ENCODE measurements at regions not wholly inside any gene's neighbourhood (a gene's known extent, or its start where the extent isn't known, plus 50 kb on each side); places are given as distances from the start of the nearest gene placed in this dataset.

DNA sequence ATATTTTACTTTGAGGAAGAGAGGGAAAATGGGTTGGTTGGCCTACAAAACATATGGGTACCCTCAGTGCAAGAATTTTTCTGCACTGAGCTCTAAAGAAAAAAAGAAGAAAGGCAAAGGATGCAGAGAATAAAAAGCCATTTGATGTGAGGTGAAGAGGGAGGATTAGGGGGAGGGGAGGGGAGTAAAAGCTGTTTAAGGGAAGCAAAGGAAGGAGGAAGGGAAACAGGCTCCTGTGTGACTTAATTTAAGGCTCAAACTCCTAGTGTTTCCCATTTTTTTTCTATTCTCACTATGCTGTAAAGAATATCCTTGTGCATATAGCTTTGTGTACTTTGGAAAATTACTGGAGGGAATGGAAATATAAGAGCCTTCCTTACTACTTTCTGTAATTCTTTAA, 78.7 kb downstream of the NKX2-1 start:
- Histone ChIP-seq H3K27me3 (no peaks in the 10 kb centered on the region), H3K9ac (ENCODE audit: low read depth in 2 of 2, low read length in 2 of 2) (no peak overlapping the region), H3K4me3 (no peak overlapping the region), H3K4me1 (no peaks in the 10 kb centered on the region), H3K36me3 (no peaks in the 10 kb centered on the region), H3K27ac (no peak overlapping the region), H3K9me3 (no peaks in the 10 kb centered on the region)
- intact Hi-C loops (cut with DNase I), result no loop called here
- TF ChIP-seq, protein P1, sequence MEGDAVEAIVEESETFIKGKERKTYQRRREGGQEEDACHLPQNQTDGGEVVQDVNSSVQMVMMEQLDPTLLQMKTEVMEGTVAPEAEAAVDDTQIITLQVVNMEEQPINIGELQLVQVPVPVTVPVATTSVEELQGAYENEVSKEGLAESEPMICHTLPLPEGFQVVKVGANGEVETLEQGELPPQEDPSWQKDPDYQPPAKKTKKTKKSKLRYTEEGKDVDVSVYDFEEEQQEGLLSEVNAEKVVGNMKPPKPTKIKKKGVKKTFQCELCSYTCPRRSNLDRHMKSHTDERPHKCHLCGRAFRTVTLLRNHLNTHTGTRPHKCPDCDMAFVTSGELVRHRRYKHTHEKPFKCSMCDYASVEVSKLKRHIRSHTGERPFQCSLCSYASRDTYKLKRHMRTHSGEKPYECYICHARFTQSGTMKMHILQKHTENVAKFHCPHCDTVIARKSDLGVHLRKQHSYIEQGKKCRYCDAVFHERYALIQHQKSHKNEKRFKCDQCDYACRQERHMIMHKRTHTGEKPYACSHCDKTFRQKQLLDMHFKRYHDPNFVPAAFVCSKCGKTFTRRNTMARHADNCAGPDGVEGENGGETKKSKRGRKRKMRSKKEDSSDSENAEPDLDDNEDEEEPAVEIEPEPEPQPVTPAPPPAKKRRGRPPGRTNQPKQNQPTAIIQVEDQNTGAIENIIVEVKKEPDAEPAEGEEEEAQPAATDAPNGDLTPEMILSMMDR (IDR thresholded peaks at IDR 0.05), result no peak
- DNase-seq, result no peak

GRCh38 chr14:36439766-36440165, 80.3 kb downstream of the NKX2-1 start:
- TF ChIP-seq, protein P1 (IDR thresholded peaks at IDR 0.05), result no peak
- intact Hi-C loops (cut with DNase I), result no loop called here
- Histone ChIP-seq H3K27me3 (no peaks in the 10 kb centered on the region), H3K27ac (no peak overlapping the region), H3K9ac (ENCODE audit: low read depth in 2 of 2, low read length in 2 of 2) (no peak overlapping the region), H3K4me1 (no peaks in the 10 kb centered on the region), H3K36me3 (no peaks in the 10 kb centered on the region), H3K9me3 (no peaks in the 10 kb centered on the region), H3K4me3 (no peak overlapping the region)
- DNase-seq, result no peak

GRCh38 chr14:36438883-36439282, 81.1 kb downstream of the NKX2-1 start:
- no peak for DNase-seq
- Histone ChIP-seq H3K9ac (ENCODE audit: low read depth in 2 of 2, low read length in 2 of 2) (no peak overlapping the region), H3K27me3 (no peaks in the 10 kb centered on the region), H3K4me3 (no peak overlapping the region), H3K4me1 (no peaks in the 10 kb centered on the region), H3K27ac (no peak overlapping the region), H3K36me3 (no peaks in the 10 kb centered on the region), H3K9me3 (no peaks in the 10 kb centered on the region)
- intact Hi-C loops (cut with DNase I), result no loop called here
- TF ChIP-seq, protein P1 (IDR thresholded peaks at IDR 0.05), result no peak

DNA sequence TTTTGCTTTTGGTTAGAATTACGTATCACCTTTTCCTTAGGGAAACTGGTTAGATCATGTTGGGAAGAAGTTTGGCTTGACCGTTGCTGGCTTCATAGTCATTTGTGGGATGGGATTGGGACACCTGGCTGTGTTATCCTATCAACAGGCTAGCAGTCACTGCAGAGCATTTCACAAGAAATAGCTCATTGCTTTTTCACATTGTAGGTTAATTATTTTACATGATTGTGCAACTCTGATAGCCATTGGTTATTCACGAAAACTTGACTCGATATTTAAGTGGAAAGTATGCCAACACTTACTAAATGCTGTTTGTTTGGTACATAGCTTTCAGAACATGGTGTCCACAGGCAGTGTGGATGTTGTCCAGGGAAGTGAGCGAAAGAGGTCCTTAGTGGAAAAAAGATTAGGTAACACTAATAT, 89.4 kb downstream of the NKX2-1 start:
- H3K27ac ChIP-seq, result no peak overlapping the region
- intact Hi-C loops (cut with DNase I), result no loop called here
- no peak overlapping the region for H3K4me3 ChIP-seq
- no peaks in the 10 kb centered on the region for H3K36me3 ChIP-seq
- H3K9ac ChIP-seq (ENCODE audit: low read depth in 2 of 2, low read length in 2 of 2), result no peak overlapping the region
- DNase-seq, result no peak
- no peaks in the 10 kb centered on the region for H3K4me1 ChIP-seq
- H3K27me3 ChIP-seq, result no peaks in the 10 kb centered on the region
- TF ChIP-seq, protein P1 (IDR thresholded peaks at IDR 0.05), result no peak
- no peaks in the 10 kb centered on the region for H3K9me3 ChIP-seq

DNA sequence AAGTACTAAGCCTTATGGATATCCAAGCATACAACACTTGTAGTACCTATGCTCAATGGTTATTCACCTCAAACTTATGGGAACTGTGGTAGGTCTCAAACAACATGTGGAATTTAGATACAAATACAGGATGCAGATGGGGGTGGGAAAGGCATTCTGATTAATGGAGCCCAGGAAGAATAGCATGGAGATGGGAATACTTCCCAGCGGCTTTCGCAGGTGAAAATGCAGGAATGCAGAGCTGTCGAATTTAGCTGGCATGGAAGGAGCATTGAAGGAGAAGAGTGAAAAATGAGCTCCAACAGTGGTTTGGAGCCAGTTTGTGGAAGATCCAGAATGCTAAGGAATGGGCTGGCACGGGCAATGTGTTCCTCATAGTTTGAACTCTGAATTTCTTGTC, 89.9 kb downstream of the NKX2-1 start:
- no peak for DNase-seq
- H3K27ac ChIP-seq, result no peak overlapping the region
- TF ChIP-seq, protein P1 (IDR thresholded peaks at IDR 0.05), result no peak
- no peak overlapping the region for H3K4me3 ChIP-seq
- no peaks in the 10 kb centered on the region for H3K27me3 ChIP-seq
- no peak overlapping the region for H3K9ac ChIP-seq (ENCODE audit: low read depth in 2 of 2, low read length in 2 of 2)
- no peaks in the 10 kb centered on the region for H3K4me1 ChIP-seq
- H3K9me3 ChIP-seq, result no peaks in the 10 kb centered on the region
- intact Hi-C loops (cut with DNase I), result no loop called here
- H3K36me3 ChIP-seq, result no peaks in the 10 kb centered on the region

GRCh38 chr14:36429692-36430091, 90.3 kb downstream of the NKX2-1 start:
- no peaks in the 10 kb centered on the region for H3K27me3 ChIP-seq
- no peak overlapping the region for H3K9ac ChIP-seq (ENCODE audit: low read depth in 2 of 2, low read length in 2 of 2)
- H3K4me3 ChIP-seq, result no peak overlapping the region
- H3K9me3 ChIP-seq, result no peaks in the 10 kb centered on the region
- H3K27ac ChIP-seq, result no peak overlapping the region
- no peaks in the 10 kb centered on the region for H3K4me1 ChIP-seq
- TF ChIP-seq, protein P1 (IDR thresholded peaks at IDR 0.05), result no peak
- no peak for DNase-seq
- intact Hi-C loops (cut with DNase I), result no loop called here
- no peaks in the 10 kb centered on the region for H3K36me3 ChIP-seq

Measured in colonic mucosa (tissue), 4 donors.